Endothelial cell of umbilical vein (primary cell): ENCODE measurements at regions not wholly inside any gene's neighbourhood (a gene's known extent, or its start where the extent isn't known, plus 50 kb on each side); places are given as distances from the start of the nearest gene placed in this dataset.

Source experiments
- BruUV-seq: library from RNA; stranded (reverse); fragments of 400-500 nt; replicated peaks from 2 replicates; lab custom pipeline; 2021; lab: Mats Ljungman, UMichigan
- CTCF ChIA-PET: fragments of 300-600, 350-600 bp; sonication (Branson Sonifier 250); formaldehyde crosslinking; loops from one replicate; lab custom pipeline; 2021; ENCODE audit warnings: antibody characterized with exemption, inconsistent platforms; lab: Charles Lee
- POLR2A ChIA-PET: fragments of 300-600, 350-600 bp; sonication (Branson Sonifier 250); formaldehyde crosslinking; loops from one replicate; lab custom pipeline; 2021; ENCODE audit warnings: antibody characterized with exemption, inconsistent platforms; lab: Charles Lee
- DNase-seq: peaks from one replicate; pipeline ENCODE4 v3.0.0-alpha.2; 2011; ENCODE audit warnings: low read depth, low spot score
- FAIRE-seq: peaks from 2 replicates; lab custom pipeline; 2011; peaks lifted over from hg19 to GRCh38; lab: Jason Lieb, UNC
- H2AFZ ChIP-seq: 2 replicates; pipeline ENCODE4 v1.6.0; 2012; ENCODE audit warnings: low read depth, low read length, control low read depth, inconsistent platforms
- H3K27ac ChIP-seq: 2 replicates; pipeline ENCODE4 v1.5.1; 2011; ENCODE audit warnings: low read depth, mild to moderate bottlenecking, control low read depth, low read length, moderate library complexity; ENCODE audit not compliant: insufficient read depth
- H3K27me3 ChIP-seq, 2 experiments: 2 replicates each; pipeline versions ENCODE4 v1.6.0 to v1.6.1; 2011; ENCODE audit warnings: low read length in 2 of 2, mixed read lengths in 1 of 2; ENCODE audit not compliant: control insufficient read depth in 2 of 2, insufficient read depth in 2 of 2
- H3K36me3 ChIP-seq, 2 experiments: 2 replicates in 1 of 2; 3 replicates in 1 of 2; pipeline ENCODE4 v1.5.1; 2011; ENCODE audit warnings: low read length in 2 of 2, mild to moderate bottlenecking in 1 of 2, moderate library complexity in 1 of 2; ENCODE audit not compliant: control insufficient read depth in 2 of 2, insufficient read depth in 2 of 2; ENCODE audit errors: extremely low read depth in 1 of 2
- H3K4me1 ChIP-seq: 3 replicates; pipeline ENCODE4 v1.5.1; 2011; ENCODE audit warnings: mild to moderate bottlenecking, low read length; ENCODE audit not compliant: control insufficient read depth, insufficient read depth; ENCODE audit errors: extremely low read depth
- H3K4me2 ChIP-seq: 2 replicates; pipeline ENCODE4 v1.6.1; 2011; ENCODE audit warnings: low read length, control low read depth, mixed read lengths; ENCODE audit not compliant: insufficient read depth
- H3K4me3 ChIP-seq, 3 experiments: fragments of 200-600 bp in 1 of 3; sonication (generic), shearing (Covaris generic) in 1 of 3; replicated peaks in 1 of 3; 2 replicates each; pipeline ENCODE4 v1.5.1; 2011 to 2016; ENCODE audit warnings: control low read depth in 3 of 3, low read length in 3 of 3, mild to moderate bottlenecking in 2 of 3, inconsistent platforms in 1 of 3, low read depth in 1 of 3, moderate library complexity in 1 of 3; ENCODE audit not compliant: insufficient read depth in 1 of 3
- H3K79me2 ChIP-seq: 2 replicates; pipeline ENCODE4 v1.6.0; 2012; ENCODE audit warnings: low read length, inconsistent platforms; ENCODE audit not compliant: control insufficient read depth, insufficient read depth
- H3K9ac ChIP-seq: replicated peaks from 2 replicates; pipeline ENCODE3; 2011; ENCODE audit warnings: low read length, control low read depth; ENCODE audit not compliant: insufficient read depth; ENCODE audit errors: extremely low read depth
- H3K9me1 ChIP-seq: replicated peaks from 3 replicates; pipeline ENCODE4 v1.6.0; 2011; ENCODE audit warnings: mild to moderate bottlenecking, low read length; ENCODE audit not compliant: control insufficient read depth, insufficient read depth; ENCODE audit errors: extremely low read depth
- H3K9me3 ChIP-seq: replicated peaks from 2 replicates; pipeline ENCODE4 v1.5.1; 2012; ENCODE audit warnings: low read length, inconsistent platforms; ENCODE audit not compliant: control insufficient read depth, insufficient read depth
- H4K20me1 ChIP-seq: replicated peaks from 2 replicates; pipeline ENCODE3; 2011; ENCODE audit warnings: mild to moderate bottlenecking, low read length; ENCODE audit not compliant: control insufficient read depth, insufficient read depth; ENCODE audit errors: extremely low read depth
- EZH2 ChIP-seq: IDR thresholded peaks from 2 replicates; pipeline ENCODE4 v1.6.1; 2012; ENCODE audit warnings: borderline replicate concordance, low read depth, mild to moderate bottlenecking, moderate library complexity, low read length, inconsistent platforms; ENCODE audit not compliant: severe bottlenecking
- FOS ChIP-seq: IDR thresholded peaks from 2 replicates; pipeline ENCODE4 v1.6.1; 2011; ENCODE audit warnings: mild to moderate bottlenecking, low read length, moderate library complexity, borderline replicate concordance; ENCODE audit not compliant: insufficient read depth
- GATA2 ChIP-seq: IDR thresholded peaks from 2 replicates; pipeline ENCODE4 v1.7.0; 2011; ENCODE audit warnings: low read depth, mild to moderate bottlenecking, moderate library complexity, mixed read lengths, low read length; ENCODE audit not compliant: insufficient read length, insufficient read depth
- JUN ChIP-seq: IDR thresholded peaks from 2 replicates; pipeline ENCODE4 v1.6.1; 2011; ENCODE audit warnings: borderline replicate concordance, low read depth; ENCODE audit not compliant: insufficient read length, insufficient read depth
- MYC ChIP-seq: IDR thresholded peaks from one replicate; pipeline ENCODE4 v1.6.1; 2011; ENCODE audit warnings: mild to moderate bottlenecking, low read depth, low read length
- POLR2A ChIP-seq: IDR thresholded peaks from 2 replicates; pipeline ENCODE4 v1.6.1; 2012; ENCODE audit warnings: low read depth, mild to moderate bottlenecking, control low read depth, low read length
- POLR2AphosphoS5 ChIP-seq: IDR thresholded peaks from 2 replicates; pipeline ENCODE4 v1.6.1; 2012; ENCODE audit warnings: low read depth, mild to moderate bottlenecking, control low read depth, low read length, moderate library complexity; ENCODE audit not compliant: insufficient read depth
- dilution Hi-C: fragments of 300-500 bp; cut with MboI; formaldehyde crosslinking; loops from one replicate; pipeline ENCODE4 v1.15.0; 2019; ENCODE audit warnings: low sequenced_read_pairs; ENCODE audit not compliant: extremely low pct_ligation_motif_present
- intact Hi-C: fragments of 100-400 bp; cut with micrococcal nuclease; formaldehyde crosslinking; loops from one replicate; pipeline ENCODE4 v1.10.0; 2022
- TF ChIP-seq, protein P1 (sequence below): IDR thresholded peaks from 2 replicates; pipeline ENCODE4 v1.6.1; 2011; ENCODE audit not compliant: insufficient read depth, insufficient read length
- TF ChIP-seq, protein P2 (sequence below), 2 donors: IDR thresholded peaks; 1 replicate in 1 of 2; 2 replicates in 1 of 2; pipeline ENCODE4 v1.5.1; 2011; ENCODE audit warnings: low read length in 2 of 2, mild to moderate bottlenecking in 2 of 2, moderate library complexity in 2 of 2, control low read depth in 1 of 2, inconsistent platforms in 1 of 2, low read depth in 1 of 2; ENCODE audit not compliant: insufficient read depth in 1 of 2; ENCODE audit errors: extremely low read depth in 1 of 2

DNA sequence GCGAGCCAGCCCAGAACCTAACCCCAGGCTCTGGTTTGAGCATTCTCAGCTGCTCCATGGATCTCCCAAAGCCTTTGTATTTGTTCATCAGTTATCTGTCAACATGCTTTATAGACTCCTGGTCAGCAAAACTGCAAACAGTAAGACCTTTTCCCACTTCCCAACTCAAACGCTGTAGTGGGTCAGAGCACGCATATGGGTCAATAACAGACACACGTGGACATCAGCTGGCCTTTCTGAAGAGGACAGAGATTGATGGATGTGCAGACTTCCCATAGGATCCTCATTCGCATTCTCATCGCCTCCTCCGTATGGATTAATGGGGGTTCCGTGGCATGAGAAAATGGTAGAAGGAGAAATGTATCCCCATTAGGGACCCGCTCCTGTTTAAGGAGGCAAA is 508.1 kb downstream of the EIPR1 start:
- Histone ChIP-seq H3K9ac (no peak overlapping the region), H3K4me3 (no peak overlapping the region), H3K4me2 (no peak overlapping the region), H3K9me3 (peaks cover 2% of the 10 kb centered on the region), H3K4me1 (no peaks in the 10 kb centered on the region), H3K79me2 (no peaks in the 10 kb centered on the region), H4K20me1 (no peaks in the 10 kb centered on the region), H3K36me3 (no peaks in the 10 kb centered on the region), H2AFZ (no peak overlapping the region), H3K27ac (no peak overlapping the region), H3K27me3 (no peaks in the 10 kb centered on the region), H3K9me1 (no peaks in the 10 kb centered on the region)
- TF ChIP-seq, protein P1, sequence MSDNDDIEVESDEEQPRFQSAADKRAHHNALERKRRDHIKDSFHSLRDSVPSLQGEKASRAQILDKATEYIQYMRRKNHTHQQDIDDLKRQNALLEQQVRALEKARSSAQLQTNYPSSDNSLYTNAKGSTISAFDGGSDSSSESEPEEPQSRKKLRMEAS: no peak
- no peak for TF ChIP-seq FOS
- no peak for TF ChIP-seq JUN
- TF ChIP-seq POLR2AphosphoS5: no peak
- ChIA-PET POLR2A (no interaction called here), CTCF (no interaction called here)
- no TSS peak for BruUV-seq
- DNase-seq: no peak
- FAIRE-seq: no peak
- dilution Hi-C loops: no loop called here
- intact Hi-C loops: no loop called here

DNA sequence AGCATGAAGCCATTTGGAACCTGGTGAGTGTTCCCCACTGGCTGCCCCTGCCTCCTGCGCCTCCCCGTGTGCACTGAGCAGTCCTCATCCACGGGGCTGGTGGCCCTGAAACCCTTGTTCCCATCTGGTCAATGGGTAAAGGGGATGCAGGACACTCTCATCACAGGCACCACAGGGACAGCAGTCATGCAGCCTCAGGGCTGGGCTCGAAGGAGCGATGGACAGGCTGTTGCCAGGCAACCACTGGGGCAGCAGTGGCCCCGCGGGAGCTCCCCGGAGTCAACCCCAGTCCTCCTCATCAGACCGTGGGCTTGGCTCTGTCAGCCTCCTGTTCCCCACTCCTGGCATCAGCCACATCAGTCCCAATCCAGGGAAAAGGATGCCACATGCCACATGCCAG is 509.5 kb downstream of the EIPR1 start:
- no TSS peak for BruUV-seq
- no peaks in the 10 kb centered on the region for H3K79me2 ChIP-seq
- ChIA-PET POLR2A (no interaction called here), CTCF (no interaction called here)
- no peaks in the 10 kb centered on the region for H3K36me3 ChIP-seq
- FAIRE-seq (no peak), DNase-seq (no peak)
- no peak overlapping the region for H3K27ac ChIP-seq
- H3K4me2 ChIP-seq: no peak overlapping the region
- H3K4me1 ChIP-seq: no peaks in the 10 kb centered on the region
- no peaks in the 10 kb centered on the region for H4K20me1 ChIP-seq
- H3K9me3 ChIP-seq: no peaks in the 10 kb centered on the region
- H3K27me3 ChIP-seq: no peaks in the 10 kb centered on the region
- no peak overlapping the region for H2AFZ ChIP-seq
- H3K9me1 ChIP-seq: no peaks in the 10 kb centered on the region
- dilution Hi-C loops: no loop called here
- intact Hi-C loops: no loop called here
- TF ChIP-seq, protein P2, sequence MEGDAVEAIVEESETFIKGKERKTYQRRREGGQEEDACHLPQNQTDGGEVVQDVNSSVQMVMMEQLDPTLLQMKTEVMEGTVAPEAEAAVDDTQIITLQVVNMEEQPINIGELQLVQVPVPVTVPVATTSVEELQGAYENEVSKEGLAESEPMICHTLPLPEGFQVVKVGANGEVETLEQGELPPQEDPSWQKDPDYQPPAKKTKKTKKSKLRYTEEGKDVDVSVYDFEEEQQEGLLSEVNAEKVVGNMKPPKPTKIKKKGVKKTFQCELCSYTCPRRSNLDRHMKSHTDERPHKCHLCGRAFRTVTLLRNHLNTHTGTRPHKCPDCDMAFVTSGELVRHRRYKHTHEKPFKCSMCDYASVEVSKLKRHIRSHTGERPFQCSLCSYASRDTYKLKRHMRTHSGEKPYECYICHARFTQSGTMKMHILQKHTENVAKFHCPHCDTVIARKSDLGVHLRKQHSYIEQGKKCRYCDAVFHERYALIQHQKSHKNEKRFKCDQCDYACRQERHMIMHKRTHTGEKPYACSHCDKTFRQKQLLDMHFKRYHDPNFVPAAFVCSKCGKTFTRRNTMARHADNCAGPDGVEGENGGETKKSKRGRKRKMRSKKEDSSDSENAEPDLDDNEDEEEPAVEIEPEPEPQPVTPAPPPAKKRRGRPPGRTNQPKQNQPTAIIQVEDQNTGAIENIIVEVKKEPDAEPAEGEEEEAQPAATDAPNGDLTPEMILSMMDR (IDR thresholded peaks at IDR 0.05; ENCODE audit: extremely low read depth in 1 of 2, insufficient read depth in 1 of 2, low read depth in 1 of 2, low read length in 2 of 2): no peak
- no peak for TF ChIP-seq JUN
- TF ChIP-seq, protein P1: no peak
- no peak for TF ChIP-seq GATA2
- no peak for TF ChIP-seq EZH2
- TF ChIP-seq POLR2AphosphoS5: no peak
- TF ChIP-seq POLR2A: no peak
- TF ChIP-seq FOS: no peak
- TF ChIP-seq MYC: no peak
- H3K9ac ChIP-seq: no peak overlapping the region
- no peak overlapping the region for H3K4me3 ChIP-seq
